Heart left ventricle (tissue), 16 donors: ENCODE measurements at regions not wholly inside any gene's neighbourhood (a gene's known extent, or its start where the extent isn't known, plus 50 kb on each side); places are given as distances from the start of the nearest gene placed in this dataset.

Source experiments
- ATAC-seq, 4 donors: fragments of 200-7000 bp; cut with Tn5 transposase; one replicate each; pipeline ENCODE4 v1.9.1; 2020 to 2022; ENCODE audit warnings: moderate library complexity in 4 of 4, mild to moderate bottlenecking in 3 of 4, moderate number of reproducible peaks in 1 of 4
- DNase-seq, 5 donors: peaks; one replicate each; pipeline ENCODE4 v3.0.0-alpha.2; 2020
- H3K27ac ChIP-seq, 12 donors: fragments of 200-600 bp; sonication (generic) in 4 of 12; one replicate each; pipeline versions ENCODE4 v1.5.0 to v1.8.0; 2016 to 2022; ENCODE audit warnings: mild to moderate bottlenecking in 2 of 12
- H3K27me3 ChIP-seq, 9 donors: fragments of 200-600 bp; sonication (generic) in 2 of 9; one replicate each; pipeline versions ENCODE4 v1.5.1 to v1.8.0; 2016 to 2022; ENCODE audit warnings: mild to moderate bottlenecking in 3 of 9
- H3K36me3 ChIP-seq, 9 donors: fragments of 200-600 bp; sonication (generic) in 2 of 9; one replicate each; pipeline versions ENCODE4 v1.5.0 to v1.8.0; 2018 to 2022; ENCODE audit warnings: mild to moderate bottlenecking in 2 of 9
- H3K4me1 ChIP-seq, 12 donors: fragments of 200-600 bp; sonication (generic) in 4 of 12; one replicate each; pipeline versions ENCODE4 v1.5.0 to v1.8.0; 2016 to 2022; ENCODE audit warnings: mild to moderate bottlenecking in 3 of 12
- H3K4me3 ChIP-seq, 12 donors: fragments of 200-600 bp; sonication (generic) in 4 of 12; one replicate each; pipeline versions ENCODE4 v1.5.0 to v1.8.0; 2017 to 2022; ENCODE audit warnings: mild to moderate bottlenecking in 9 of 12, moderate library complexity in 4 of 12
- H3K9me3 ChIP-seq, 12 donors: fragments of 200-600 bp; sonication (generic) in 4 of 12; one replicate each; pipeline versions ENCODE4 v1.5.0 to v1.8.0; 2016 to 2022; ENCODE audit warnings: mild to moderate bottlenecking in 1 of 12
- CTCF ChIP-seq, 12 donors: fragments of 200-600 bp; sonication (generic) in 4 of 12; IDR thresholded peaks; one replicate each; pipeline versions ENCODE4 v1.5.0 to v1.8.0; 2018 to 2022; ENCODE audit warnings: antibody characterized with exemption in 12 of 12, mild to moderate bottlenecking in 5 of 12
- POLR2A ChIP-seq, 2 donors: fragments of 450-650 bp; IDR thresholded peaks; one replicate each; pipeline ENCODE4 v1.6.1; 2017; ENCODE audit warnings: antibody characterized with exemption in 2 of 2, mild to moderate bottlenecking in 2 of 2, moderate library complexity in 2 of 2
- WGBS, 4 donors: extraction: QIAGEN DNeasy Blood & Tissue Kit in 2 of 4; methylation state at CpG; one replicate each; pipeline versions ENCODE4 v1.1.5 to v1.1.7; 2013 to 2018; 5-methylcytosine and 5-hydroxymethylcytosine counted together
- intact Hi-C, 10 donors: fragments of 100-400 bp; cut with DNase I; formaldehyde crosslinking; loops; one replicate each; pipeline versions ENCODE4 v1.11.1 to v1.14.2; 2022
- donor health status: ischemic (EF 13 %, LVEDD 7.1; RV severe dilation, severe dysfunction).
- donor health status: healthy with polysubstance abuse.
- donor health status: DM: no; HTN: yes; CAD: no.
- donor health status: DM: no; HTN: no; CAD: no.
- donor health status: ischemic (EF 25% LVEDD 6.9; RV normal size, moderate dysfunction).
- donor health status: ischemic (EF 25% LVEDD 5.7; RV mildly dilated, moderate dysfunction).
- donor health status: healthy.
- donor health status: DM: yes; HTN: yes; CAD: no.
- donor health status: ischemic (EF 35%, LVEDD 5.7; RV mildly dilated, moderate dysfunction).
- donor health status: nonischemic (EF 11% LVEDD 7.7; RV severe dilation, severe dysfunction).
- donor health status: DM: yes; HTN: yes; CAD: no.
- donor health status: PGD.
- donor health status: ischemic (EF 29% LVEDD 5.4; RV normal size, mild dysfunction).
- donor health status: nonischemic (EF 23%, LVEDD 6.1; RV moderate dilation, normal function).

- TF ChIP-seq CTCF (IDR thresholded peaks at IDR 0.05) (no peak), POLR2A (IDR thresholded peaks at IDR 0.05) (no peak)
- Histone ChIP-seq H3K27me3 (no peaks in the 10 kb centered on the region), H3K4me1 (no peaks in the 10 kb centered on the region), H3K36me3 (no peaks in the 10 kb centered on the region), H3K27ac (no peak overlapping the region), H3K4me3 (no peak overlapping the region), H3K9me3 (peaks cover 0 to 4% (median 0%) of the 10 kb centered on the region in 12 donors)
- intact Hi-C loops: no loop called here
- DNase-seq: no peak
- no peak for ATAC-seq
Measured at GRCh38 chr1:208965351-208965750, 618.2 kb upstream of the CAMK1G start.

- Histone ChIP-seq H3K4me1 (no peaks in the 10 kb centered on the region), H3K27ac (no peak overlapping the region), H3K9me3 (no peaks in the 10 kb centered on the region), H3K4me3 (no peak overlapping the region), H3K36me3 (no peaks in the 10 kb centered on the region), H3K27me3 (no peaks in the 10 kb centered on the region)
- intact Hi-C loops: no loop called here
- no peak for DNase-seq
- WGBS, 4 donors: 86 to 94% (median 92%) methylated on average over 4 of the region's 4 CpGs
- no peak for TF ChIP-seq POLR2A (IDR thresholded peaks at IDR 0.05)
- no peak for TF ChIP-seq CTCF (IDR thresholded peaks at IDR 0.05)
- ATAC-seq: no peak
Measured at GRCh38 chr1:208967334-208967733, 616.2 kb upstream of the CAMK1G start.

- ATAC-seq (no peak), DNase-seq (no peak)
- TF ChIP-seq POLR2A (IDR thresholded peaks at IDR 0.05) (no peak), CTCF (IDR thresholded peaks at IDR 0.05) (no peak)
- peaks cover 0 to 4% (median 0%) of the 10 kb centered on the region in 12 donors for H3K9me3 ChIP-seq
- no peaks in the 10 kb centered on the region for H3K4me1 ChIP-seq
- no peak overlapping the region for H3K4me3 ChIP-seq
- H3K36me3 ChIP-seq: no peaks in the 10 kb centered on the region
- H3K27ac ChIP-seq: no peak overlapping the region
- intact Hi-C loops: no loop called here
- no peaks in the 10 kb centered on the region for H3K27me3 ChIP-seq
- WGBS, 4 donors: 75 to 84% (median 81%) methylated on average over 4 of the region's 4 CpGs
Measured at GRCh38 chr1:208974717-208975116, 608.8 kb upstream of the CAMK1G start.

GRCh38 chr1:208975456-208975855 is 608.1 kb upstream of the CAMK1G start:
- Histone ChIP-seq H3K9me3 (peaks cover 0 to 4% (median 0%) of the 10 kb centered on the region in 12 donors), H3K27ac (no peak overlapping the region), H3K4me1 (no peaks in the 10 kb centered on the region), H3K4me3 (no peak overlapping the region), H3K27me3 (no peaks in the 10 kb centered on the region), H3K36me3 (no peaks in the 10 kb centered on the region)
- TF ChIP-seq CTCF (IDR thresholded peaks at IDR 0.05) (no peak), POLR2A (IDR thresholded peaks at IDR 0.05) (no peak)
- no peak for DNase-seq
- ATAC-seq: no peak
- WGBS, 4 donors: 46 to 96% (median 80%) methylated on average over 2 of the region's 2 CpGs
- intact Hi-C loops: no loop called here
